ENCODE measurements at regions not wholly inside any gene's neighbourhood (a gene's known extent, or its start where the extent isn't known, plus 50 kb on each side); places are given as distances from the start of the nearest gene placed in this dataset.

- Histone ChIP-seq H4K20me1 (ENCODE audit: insufficient read depth, low read length) (no peaks in the 10 kb centered on the region), H2AFZ (replicated peaks; ENCODE audit: low read length, poor library complexity) (no peak overlapping the region), H2AK9ac (replicated peaks; ENCODE audit: low read depth, low read length, poor library complexity) (no peak overlapping the region), H3K4ac (ENCODE audit: low read depth, low read length) (no peak overlapping the region), H3K18ac (ENCODE audit: low read depth, low read length) (no peak overlapping the region), H3K9me1 (ENCODE audit: insufficient read depth, low read length) (no peaks in the 10 kb centered on the region), H3K4me2 (ENCODE audit: low read depth, low read length) (no peak overlapping the region), H4K8ac (ENCODE audit: low read depth in 2 of 2, low read length in 2 of 2) (no peak overlapping the region), H2BK120ac (ENCODE audit: low read depth, low read length) (no peak overlapping the region), H3K79me1 (ENCODE audit: low read depth in 1 of 2, low read length in 2 of 2) (no peaks in the 10 kb centered on the region), H3K9me3 (ENCODE audit: control insufficient read depth, insufficient read depth, low read length) (peaks cover 5% of the 10 kb centered on the region; the same call in 1 of the 2 replicates), H2BK20ac (ENCODE audit: low read depth, low read length) (no peak overlapping the region), H3K14ac (replicated peaks; ENCODE audit: low read depth, low read length) (no peak overlapping the region), H3K27ac (ENCODE audit: insufficient read depth, low read length) (no peak overlapping the region), H4K5ac (ENCODE audit: low read depth, low read length) (no peak overlapping the region), H3K36me3 (ENCODE audit: control insufficient read depth, insufficient read depth, low read length) (no peaks in the 10 kb centered on the region), H2BK5ac (ENCODE audit: low read depth, low read length, poor library complexity, severe bottlenecking) (no peak overlapping the region), H3K27me3 (ENCODE audit: control insufficient read depth, insufficient read depth, low read length) (no peaks in the 10 kb centered on the region), H4K91ac (ENCODE audit: insufficient read depth, low read depth, low read length) (no peak overlapping the region), H3K4me1 (ENCODE audit: control insufficient read depth, insufficient read depth, low read length) (no peaks in the 10 kb centered on the region), H3K4me3 (ENCODE audit: insufficient read depth, low read depth, low read length) (no peak overlapping the region), H3K9ac (ENCODE audit: low read depth, low read length) (no peak overlapping the region), H3K23ac (ENCODE audit: low read depth, low read length) (no peak overlapping the region), H2BK15ac (ENCODE audit: low read depth, low read length) (no peak overlapping the region), H3K56ac (ENCODE audit: extremely low read depth, insufficient read depth, low read length) (no peak overlapping the region), H2AK5ac (ENCODE audit: low read depth, low read length) (no peak overlapping the region)
- in situ Hi-C loops (cut with MboI; ENCODE audit: low sequenced_read_pairs) = no loop called here
- CTCF ChIA-PET = no interaction called here
- POLR2A ChIA-PET (ENCODE audit: unreplicated experiment) = no interaction called here
- DNase-seq = no peak
- no CpG with 5 or more reads among the region's 2 CpGs for WGBS, 2 experiments (ENCODE audit: extremely low coverage in 2 of 2, insufficient read length in 1 of 2)
- no peak for ATAC-seq (ENCODE audit: low read depth)
- BruUV-seq (replicated peaks) = no TSS peak
- dilution Hi-C loops (cut with HindIII; ENCODE audit: low sequenced_read_pairs, unreplicated experiment) = no loop called here
- intact Hi-C loops (cut with micrococcal nuclease) = no loop called here
- TF ChIP-seq SMC3 (IDR thresholded peaks at IDR 0.05; ENCODE audit: low read depth, low read length) (no peak), CTCF (conservative IDR thresholded peaks at IDR 0.05; ENCODE audit: low read depth, low read length) (no peak), NFE2L2 (IDR thresholded peaks at IDR 0.05; ENCODE audit: low read depth, low read length) (no peak), RCOR1 (IDR thresholded peaks at IDR 0.05; ENCODE audit: insufficient replicate concordance, low read length) (no peak), CEBPB (IDR thresholded peaks at IDR 0.05; ENCODE audit: low read depth, low read length) (no peak), BHLHE40 (IDR thresholded peaks at IDR 0.05; ENCODE audit: low read depth, low read length) (no peak), CHD1 (IDR thresholded peaks at IDR 0.05; ENCODE audit: low read depth, low read length) (no peak), ELK1 (IDR thresholded peaks at IDR 0.05; ENCODE audit: borderline replicate concordance, low read depth, low read length) (no peak), RAD21 (IDR thresholded peaks at IDR 0.05; ENCODE audit: low read length) (no peak), MXI1 (IDR thresholded peaks at IDR 0.05; ENCODE audit: borderline replicate concordance, low read depth, low read length) (no peak), MAFK (IDR thresholded peaks at IDR 0.05; ENCODE audit: low read depth, low read length) (no peak), MAZ (IDR thresholded peaks at IDR 0.05; ENCODE audit: borderline replicate concordance, low read depth, low read length) (no peak), RFX5 (IDR thresholded peaks at IDR 0.05; ENCODE audit: low read depth, low read length) (no peak), POLR2A (IDR thresholded peaks at IDR 0.05; ENCODE audit: low read depth, low read length) (no peak), USF2 (IDR thresholded peaks at IDR 0.05; ENCODE audit: low read depth, low read length) (no peak), FOS (IDR thresholded peaks at IDR 0.05; ENCODE audit: low read depth, low read length) (no peak)
These were observed 487.1 kb downstream of the NTRK2 start for GRCh38 chr9:85156652-85157051.
